Kidney glomerular epithelial cell (primary cell): ENCODE measurements at regions not wholly inside any gene's neighbourhood (a gene's known extent, or its start where the extent isn't known, plus 50 kb on each side); places are given as distances from the start of the nearest gene placed in this dataset.

Experiments
- DNase-seq: peaks from one replicate; lab custom pipeline; 2025; lab: John Stamatoyannopoulos, UW

DNA sequence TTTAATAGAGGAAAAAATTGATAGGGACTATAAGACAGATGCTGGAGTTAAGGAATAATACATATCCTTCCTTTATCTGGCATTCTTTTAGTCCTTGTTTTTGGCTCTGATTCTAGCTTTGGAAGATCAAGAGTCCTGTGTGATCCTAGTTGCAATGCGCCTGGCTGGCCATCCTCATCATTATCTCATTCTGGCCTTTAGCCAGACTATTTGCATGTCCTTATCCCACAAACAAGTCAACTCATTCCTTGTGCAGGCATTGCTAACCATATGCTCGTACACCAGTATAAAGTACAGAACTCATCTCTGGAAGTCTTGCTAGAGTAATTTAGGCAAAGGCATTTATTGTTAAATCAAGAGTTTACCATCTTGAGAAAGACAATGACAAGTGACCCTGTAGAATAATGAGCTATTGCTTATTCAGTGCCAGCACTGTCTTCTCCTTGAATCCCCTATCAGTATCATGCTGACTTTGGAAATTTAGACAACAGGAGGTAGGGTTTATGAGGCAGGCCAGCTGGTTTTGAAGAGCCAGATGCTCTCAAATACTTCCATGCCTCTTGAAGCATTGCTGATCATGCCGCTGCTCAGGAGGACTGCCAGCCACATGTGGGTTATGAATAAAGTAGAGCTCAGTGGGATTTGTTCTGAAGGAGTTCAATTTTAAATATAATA lies 1730.3 kb upstream of the TENM3 start:
- DNase-seq: no peak

DNA sequence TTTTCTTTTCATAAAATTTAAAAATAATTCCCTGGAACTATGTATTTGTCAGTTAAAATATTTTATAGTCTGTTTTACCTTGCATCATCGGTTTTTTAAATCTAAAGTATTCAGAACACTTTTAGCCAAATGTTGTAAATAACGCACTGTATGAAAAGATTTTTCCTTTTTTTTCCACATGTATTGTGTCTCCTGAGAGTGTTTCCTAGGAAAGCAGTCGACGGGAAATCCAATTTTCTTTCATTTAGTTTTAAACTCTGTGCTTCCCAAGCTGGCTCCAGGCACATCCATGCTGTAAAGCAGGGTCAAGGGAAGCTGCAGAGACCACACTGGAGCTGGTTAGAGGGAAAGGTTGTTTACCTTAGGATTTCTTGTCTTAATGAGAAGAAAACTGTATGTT lies 1724.3 kb upstream of the TENM3 start:
- DNase-seq: no peak

DNA sequence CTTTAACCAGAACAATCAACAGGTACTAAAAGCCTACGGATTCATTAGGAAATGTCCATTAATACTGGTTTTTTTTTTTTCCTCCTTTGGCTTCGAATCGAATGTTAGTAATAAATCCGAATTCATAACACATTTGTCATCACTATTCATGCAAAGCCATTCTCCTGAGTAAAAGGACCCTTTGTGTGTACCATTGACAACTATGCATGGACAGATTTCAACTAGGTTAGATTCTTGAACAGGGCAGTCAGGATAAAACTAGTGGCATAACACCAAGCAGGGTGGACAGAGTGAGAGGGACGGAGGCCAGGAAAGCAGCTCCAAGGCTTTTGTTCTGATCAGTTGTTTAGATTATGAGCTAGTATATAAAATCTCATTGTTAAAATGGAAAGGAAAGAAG lies 1722.0 kb upstream of the TENM3 start:
- DNase-seq: no peak

DNA sequence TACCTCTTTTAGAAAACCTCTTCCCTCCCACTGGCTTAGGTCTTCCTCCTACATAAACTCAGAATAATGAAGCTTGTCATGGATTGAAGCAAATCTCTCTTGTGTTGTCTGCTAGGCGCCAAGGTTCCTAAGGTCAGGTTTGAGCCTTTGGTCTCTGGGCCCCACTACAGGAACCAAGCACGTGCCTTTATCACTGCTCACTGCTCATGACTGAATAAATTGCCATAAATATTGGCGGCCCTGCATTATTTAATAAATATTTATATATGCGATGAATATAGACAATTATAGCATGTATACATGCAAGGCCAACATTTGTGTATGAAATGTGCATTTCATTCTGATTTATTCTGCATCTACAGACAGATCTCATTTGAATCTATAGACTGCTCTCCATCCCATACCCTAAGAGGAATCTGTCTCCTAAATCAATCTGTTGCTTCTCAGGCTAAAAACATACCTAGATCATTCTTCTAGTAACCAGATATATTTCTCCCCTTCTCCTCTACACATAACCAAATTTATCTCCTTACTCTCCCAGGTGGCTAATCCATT lies 1717.6 kb upstream of the TENM3 start:
- DNase-seq: no peak

DNA sequence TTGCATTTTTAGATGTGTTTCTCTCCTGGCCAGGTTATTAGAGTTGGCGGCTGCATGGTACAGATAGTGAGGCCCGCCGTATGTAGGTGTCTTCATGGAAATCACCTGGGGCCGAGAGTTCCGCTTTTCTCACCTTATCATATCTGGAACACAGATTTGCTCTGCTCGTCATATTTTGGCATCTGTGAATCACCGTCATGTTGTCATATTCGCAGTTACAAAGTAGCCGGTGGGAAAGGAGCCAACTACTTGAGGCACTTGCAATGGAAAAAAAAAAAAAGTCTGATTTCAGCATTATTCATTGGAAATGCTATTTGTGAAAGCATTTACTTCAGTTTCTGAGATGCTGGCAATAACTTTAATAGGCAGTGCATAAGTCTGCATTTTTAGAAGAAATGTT lies 1715.2 kb upstream of the TENM3 start:
- no peak for DNase-seq

DNA sequence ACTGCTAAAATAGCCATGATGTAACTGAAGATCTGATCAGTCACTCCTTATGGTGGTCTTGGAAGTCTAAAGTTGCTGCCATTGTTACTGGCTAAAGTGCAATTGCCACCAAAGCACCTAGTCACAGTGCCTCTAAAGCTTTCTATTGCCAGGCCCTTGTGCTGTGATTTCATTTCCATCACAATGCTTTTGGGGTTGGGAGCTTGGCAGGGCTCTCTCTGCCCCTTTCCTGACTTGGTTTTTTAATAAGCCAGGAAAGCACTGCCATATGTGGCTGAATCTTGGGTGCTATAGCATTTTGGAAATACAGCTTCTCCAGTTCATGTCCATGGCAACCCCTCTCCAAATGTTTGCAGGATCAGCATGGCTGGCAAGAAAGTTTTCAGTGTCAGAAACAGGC lies 1712.4 kb upstream of the TENM3 start:
- DNase-seq: no peak

DNA sequence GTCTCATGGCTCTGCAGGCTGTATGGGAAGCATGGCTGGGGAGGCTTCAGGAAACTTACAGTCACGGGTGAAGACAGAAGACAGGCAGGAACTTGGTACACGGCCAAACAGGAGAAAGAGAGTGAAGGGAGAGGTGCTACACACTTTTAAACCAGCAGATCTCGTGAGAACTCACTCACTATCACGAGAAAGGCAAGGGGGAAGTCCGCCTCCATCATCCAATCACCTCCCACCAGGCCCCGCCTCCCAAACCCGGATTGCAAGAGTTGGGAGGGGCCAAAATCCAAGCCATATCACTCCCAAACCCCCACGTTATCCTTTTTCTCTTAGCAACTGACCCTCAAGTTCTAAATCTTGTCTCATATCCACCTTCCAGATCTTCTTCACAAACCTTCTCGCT lies 1710.5 kb upstream of the TENM3 start:
- no peak for DNase-seq

DNA sequence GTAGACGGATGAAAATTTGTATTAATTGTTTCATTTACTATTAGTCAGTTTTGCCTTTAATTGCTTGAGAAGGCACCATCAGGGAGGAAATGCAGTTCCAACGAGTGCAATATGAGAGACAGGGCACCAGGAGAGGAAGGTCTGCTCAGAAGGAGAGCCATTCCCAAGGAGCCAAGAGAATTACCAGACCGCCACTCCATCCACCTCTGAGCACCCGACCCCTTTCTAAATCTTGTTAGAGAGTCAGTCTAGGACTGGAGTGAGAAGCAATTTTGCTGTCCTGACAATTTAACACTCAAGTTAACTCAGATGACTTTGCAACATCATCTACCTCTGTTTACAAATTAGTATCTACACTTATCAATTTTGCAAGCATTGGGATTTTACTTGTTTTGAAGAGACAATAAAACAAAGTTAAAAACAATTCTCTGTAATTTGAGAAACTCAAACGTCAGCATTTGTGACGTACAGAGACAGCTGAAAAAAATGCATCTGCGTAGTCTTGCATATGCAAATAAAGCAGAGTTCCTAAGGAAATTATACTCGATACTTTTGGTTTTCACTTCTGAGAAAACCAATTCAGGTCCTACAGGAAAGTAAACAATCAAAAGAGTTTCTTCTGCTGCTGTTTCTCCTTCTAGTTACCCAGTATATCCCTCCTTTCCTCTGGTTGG lies 1704.7 kb upstream of the TENM3 start:
- no peak for DNase-seq

DNA sequence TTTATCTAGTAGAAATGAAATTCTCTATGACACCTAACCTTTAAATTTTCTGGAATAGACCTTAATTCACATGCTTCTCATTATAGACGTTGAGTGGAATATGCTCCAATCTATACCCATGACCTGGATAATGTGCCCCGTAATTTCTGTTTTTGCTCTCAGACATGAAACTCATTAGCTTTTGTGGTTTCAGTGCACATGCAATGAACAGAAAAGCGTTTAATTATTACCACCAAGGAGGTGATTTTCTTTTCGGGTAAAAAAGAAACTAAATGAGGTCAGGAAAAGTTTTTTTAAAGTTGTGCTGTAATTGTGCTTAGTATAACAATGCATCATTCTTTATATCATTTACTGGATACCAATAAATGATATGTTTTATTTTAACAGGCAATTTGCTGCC lies 1703.9 kb upstream of the TENM3 start:
- no peak for DNase-seq

DNA sequence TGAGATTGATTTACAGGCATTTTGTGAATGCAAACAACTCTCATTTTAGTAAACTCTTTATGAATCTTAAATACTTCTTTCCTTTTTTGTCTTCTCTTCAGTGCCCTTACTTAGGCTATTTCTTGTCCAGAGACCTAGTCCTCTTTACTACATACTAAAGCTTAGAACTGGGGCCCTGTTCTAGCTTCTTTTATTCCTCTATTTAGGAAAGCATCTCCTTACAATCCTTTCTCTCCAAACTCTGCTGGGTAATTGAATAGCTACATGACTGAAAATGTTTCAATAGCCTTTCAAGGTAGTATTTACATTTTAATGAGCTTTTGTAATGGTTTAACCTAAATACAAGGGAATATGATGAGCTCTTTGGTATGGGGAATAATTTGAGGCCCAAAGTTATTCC lies 1701.5 kb upstream of the TENM3 start:
- DNase-seq: no peak

DNA sequence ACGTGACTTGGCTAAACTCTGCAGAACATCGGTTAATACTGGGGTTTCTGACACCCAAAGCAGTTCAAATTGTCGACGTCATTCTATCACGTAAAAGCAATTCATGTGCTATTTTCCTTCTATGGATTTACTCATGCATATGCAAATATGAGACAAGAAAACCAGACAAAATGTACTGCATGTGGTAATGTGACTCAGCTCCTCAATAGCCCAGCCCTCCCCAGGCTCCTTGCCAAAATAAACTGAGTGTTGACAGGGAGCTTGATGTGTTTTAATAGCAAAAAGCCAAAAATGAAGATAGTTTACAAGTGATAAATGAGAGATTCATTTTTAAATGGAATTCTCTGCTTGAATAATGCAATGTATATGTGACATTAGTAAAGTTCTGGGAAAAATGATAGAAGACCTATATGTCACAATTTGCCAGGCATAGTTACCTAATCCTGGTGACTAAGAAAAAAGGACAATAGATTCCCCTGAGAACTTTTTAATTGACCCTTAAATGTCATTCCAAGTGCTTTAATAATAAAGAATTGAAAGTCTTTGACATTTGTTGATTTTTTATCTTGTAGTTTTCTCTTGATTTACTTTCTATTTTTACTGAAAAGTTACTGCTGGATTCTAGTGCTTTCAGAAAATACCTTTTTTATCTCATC lies 1700.6 kb upstream of the TENM3 start:
- DNase-seq: peak; percentile 15

DNA sequence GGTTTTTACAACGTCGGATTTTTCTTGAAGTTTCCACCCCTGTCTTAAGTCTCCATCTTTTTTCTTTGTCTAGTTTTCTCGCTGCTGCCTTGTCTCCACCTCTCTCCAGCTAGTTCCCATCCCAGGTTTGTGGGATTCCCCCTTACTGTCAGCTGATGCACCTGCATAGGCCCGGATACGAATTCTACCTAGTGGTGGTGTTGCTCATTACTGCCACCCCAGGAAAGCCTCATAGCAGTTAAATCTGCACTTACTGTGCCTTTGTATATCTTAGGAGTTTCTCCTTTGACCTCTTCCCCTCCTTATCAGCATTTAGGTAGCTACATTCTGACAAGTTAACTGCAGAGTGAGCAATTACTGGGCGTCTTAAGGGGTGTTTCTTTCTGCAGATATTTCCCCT lies 1693.1 kb upstream of the TENM3 start:
- DNase-seq: no peak

DNA sequence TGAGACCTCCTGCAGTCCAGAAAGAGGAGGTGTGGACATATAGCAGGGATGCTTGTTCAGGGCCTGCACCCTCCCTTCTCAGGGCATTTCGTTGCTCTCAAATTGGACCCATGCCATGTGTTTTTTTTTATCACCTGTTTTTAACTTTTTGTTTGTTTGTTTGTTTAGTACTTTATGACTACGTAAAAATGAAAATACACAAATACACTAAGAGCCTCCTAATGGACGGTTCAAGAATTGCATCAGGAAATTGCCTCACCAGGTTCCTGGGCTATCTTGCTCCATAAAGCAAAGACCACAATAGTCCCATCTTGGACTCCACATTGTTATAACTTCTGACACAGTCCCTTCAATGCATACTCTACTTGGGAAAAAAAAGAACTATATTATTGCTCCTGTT lies 1685.9 kb upstream of the TENM3 start:
- no peak for DNase-seq

DNA sequence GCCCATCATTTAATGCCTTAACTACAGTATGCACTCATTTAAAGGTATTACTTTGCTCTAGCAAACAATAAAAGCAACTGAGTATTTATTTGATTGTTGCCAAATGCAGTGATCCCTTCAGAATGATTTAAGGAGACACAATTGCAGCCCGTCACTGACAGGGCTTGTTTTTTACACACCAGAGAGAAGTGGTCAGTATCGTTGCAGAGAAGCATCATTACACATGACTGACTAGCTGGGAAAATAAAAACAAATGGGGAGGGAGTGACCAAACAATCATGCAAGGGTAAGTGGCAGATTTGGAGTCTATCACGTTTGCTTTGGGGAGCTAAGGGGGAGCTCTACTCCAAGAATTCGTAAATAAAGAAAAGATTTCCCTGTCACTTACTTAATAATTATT lies 1685.3 kb upstream of the TENM3 start:
- DNase-seq: no peak

DNA sequence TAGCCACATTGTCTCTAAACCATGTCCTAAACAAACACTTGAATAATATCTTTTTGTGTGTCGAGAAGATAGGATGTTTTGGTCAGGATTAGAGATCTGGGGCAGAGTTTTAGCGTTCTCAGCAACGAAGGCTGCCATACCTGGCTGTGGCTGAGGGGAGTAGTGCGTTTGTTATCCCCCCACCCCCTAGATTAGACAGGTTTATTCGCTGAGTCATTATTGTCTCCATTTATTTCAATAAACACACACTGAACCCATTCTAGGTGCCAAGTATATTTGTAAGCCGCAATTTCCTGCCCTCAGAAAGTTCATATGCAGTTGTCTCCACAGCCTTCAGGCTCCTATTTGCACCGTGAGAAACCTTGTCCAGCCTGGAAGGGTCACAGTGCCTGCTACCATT lies 1684.8 kb upstream of the TENM3 start:
- no peak for DNase-seq

DNA sequence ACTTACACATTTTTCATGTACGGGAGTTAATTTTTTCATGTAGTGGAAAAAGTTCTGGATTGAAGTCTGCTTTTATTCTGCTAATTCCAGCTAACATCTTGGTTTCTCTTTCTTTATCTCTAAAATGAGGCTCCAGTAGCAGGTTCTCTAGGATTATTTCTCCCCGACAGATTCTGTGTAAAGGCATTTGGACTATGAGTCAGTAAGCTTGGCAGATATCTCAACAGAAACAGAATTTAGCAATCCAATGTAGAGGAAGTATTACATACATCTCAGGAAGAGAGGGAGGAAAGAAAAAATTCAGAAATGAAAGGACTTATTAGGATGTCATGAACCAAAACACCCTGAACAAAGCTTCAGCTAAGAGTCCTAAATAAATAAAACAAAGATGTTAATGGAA lies 1682.3 kb upstream of the TENM3 start:
- DNase-seq: no peak

DNA sequence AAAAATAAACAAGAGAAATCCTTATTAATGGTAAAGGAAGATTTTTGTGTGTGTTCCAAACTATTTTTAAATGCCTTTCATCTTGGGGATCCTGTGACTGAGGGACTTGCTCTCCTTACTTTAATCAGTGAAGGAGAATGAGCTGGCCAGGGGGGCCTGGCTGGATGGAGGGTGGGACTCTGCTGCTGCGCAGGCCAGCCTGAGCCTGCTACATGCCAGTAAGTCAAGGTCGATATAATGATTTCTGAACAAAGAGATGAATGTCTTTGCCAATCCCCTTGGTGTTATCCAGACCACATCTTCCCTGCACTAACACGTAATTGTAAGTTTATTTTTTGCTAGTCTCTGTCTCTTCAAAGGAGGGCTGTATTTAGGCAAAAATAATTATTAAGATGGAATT lies 1679.2 kb upstream of the TENM3 start:
- no peak for DNase-seq

DNA sequence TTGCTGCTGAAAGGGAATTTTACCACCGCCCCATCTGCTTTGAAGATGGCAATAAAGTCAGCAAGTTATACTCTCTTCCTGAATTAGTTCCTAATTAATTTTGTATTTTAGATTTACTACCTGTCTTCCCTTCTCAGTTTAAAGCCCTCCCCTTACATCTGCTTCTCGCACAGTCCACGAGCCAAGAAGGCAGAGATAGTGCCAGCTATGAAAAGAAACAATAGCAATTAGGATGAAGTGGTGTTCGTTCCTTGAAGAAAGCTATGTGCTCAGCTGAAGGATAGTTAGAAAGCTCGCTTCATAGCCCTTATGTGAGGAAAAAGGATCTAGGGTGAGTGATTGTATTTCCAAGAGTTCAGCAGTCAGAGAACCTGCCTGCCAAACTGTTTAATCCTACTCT lies 1678.8 kb upstream of the TENM3 start:
- DNase-seq: no peak

DNA sequence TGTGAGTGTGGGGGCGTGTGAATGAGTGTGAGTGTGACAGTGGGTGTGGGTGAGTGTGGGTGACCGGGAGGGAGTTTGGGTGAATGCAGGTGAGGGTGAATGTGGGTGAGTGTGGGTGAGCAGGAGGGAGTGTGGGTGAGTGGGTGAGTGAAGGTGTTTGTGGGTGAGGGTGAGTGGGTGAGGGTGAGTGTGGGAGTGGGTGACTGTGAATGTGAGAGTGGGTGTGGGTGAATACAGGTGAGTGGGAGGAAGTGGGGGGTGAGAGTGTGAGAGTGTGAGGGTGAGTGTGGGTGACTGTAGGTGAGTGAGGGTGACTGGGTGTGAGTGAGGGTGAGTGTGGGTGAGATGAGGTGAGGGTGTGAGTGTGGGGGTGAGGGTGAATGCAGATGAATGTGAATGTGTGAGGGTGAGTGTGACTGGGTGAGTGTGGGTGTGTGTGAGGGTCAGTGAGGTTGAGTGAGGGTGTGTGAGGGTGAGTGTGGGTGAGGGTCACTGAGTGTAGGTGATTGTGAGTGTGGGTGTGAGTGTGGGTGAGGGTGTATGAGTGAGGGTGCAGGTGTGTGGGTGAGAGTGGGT lies 1677.3 kb upstream of the TENM3 start:
- DNase-seq: no peak

DNA sequence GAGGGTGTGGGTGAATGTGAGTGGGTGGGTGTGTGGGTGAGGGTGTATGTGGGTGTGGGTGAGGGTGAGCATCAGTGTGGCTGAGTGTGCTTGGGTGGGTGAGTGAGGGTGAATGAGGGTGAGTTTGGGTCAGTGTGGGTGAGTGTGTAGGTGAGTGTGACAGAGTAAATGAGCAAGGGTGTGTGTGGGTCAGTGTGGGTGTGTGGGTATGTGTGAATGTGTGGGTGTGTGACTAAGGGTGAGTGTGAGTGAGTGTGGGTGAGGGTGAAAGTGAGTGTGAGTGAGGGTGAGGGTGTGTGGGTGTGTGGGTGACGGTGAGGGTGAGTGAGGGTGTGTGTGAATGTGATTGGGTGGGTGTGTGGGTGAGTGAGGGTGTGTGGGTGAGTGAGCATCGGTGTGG lies 1676.7 kb upstream of the TENM3 start:
- DNase-seq: no peak

DNA sequence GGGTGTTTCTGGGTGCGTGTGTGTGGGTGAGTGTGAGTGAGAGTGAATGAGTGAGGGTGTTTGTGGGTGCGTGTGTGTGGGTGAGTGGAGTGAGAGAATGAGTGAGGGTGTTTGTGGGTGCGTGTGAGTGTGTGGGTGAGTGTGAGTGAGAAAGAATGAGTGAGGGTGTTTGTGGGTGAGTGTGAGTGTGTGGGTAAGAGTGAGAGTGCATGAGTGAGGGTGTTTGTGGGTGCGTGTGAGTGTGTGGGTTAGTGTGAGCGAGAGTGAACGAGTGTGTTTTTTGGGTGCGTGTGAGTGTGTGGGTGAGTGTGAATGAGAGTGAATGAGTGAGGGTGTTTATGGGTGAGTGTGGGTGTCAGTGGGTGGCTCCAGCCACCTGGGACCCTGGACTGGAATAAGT lies 1676.1 kb upstream of the TENM3 start:
- DNase-seq: no peak

DNA sequence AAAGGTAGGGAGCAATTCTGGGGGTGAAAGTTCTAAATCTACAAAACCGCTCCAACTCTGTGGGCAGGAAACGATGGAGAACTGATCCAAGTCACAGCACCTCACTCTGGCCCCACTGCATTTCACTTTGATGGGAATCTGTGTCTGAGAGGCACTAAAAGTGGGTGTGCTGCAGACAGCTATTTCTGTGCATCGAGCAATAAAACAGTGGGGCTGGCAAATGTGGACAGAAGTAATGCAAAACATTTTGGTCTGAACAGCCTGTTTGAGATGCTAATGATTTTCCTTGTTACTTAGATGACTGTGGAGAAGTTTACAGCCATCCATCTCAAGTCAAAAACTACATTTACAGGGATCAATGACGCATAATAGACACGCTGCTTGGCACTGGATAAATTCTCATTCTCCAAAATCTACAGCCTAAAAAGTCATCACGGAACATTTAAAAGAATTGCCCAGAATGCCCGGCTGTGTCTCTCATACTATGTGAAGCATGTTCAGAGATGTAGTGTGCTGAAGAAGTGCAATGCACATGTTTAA lies 1671.6 kb upstream of the TENM3 start:
- no peak for DNase-seq

DNA sequence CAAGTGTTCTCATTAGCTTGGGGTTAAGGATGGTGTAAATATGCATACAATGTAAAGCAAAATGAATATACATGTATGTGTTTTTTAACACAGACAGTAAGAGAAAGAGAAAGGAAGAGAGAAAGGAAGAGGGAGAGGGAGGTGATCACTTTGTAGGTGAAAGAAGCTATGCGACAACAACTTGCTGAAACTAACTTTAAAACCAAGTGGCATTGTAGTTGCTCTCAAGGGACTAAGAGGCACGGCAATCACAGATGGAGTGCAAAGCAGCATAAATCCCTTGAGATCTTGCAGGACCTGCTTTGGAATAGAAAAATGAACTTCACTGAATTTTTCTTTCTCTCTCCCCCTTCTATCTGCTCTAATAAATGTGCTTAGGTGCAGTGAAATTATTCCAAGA lies 1665.0 kb upstream of the TENM3 start:
- DNase-seq: no peak
